Mesothelial cell of epicardium (in vitro differentiated cells): ENCODE measurements at regions not wholly inside any gene's neighbourhood (a gene's known extent, or its start where the extent isn't known, plus 50 kb on each side); places are given as distances from the start of the nearest gene placed in this dataset.

Experiments
- DNase-seq, 2 experiments: peaks; one replicate each; pipeline ENCODE4 v3.0.0; 2021; ENCODE audit warnings: low spot score in 2 of 2; ENCODE audit not compliant: unreplicated experiment in 2 of 2
- H3K27ac Mint-ChIP-seq: 2 replicates; pipeline ENCODE4 v1.8.0; 2021; ENCODE audit warnings: mixed read lengths
- H3K27me3 Mint-ChIP-seq: 2 replicates; pipeline ENCODE4 v1.8.0; 2021; ENCODE audit warnings: low read depth, mixed read lengths
- H3K36me3 Mint-ChIP-seq: 2 replicates; pipeline ENCODE4 v1.8.0; 2021; ENCODE audit warnings: mixed read lengths
- H3K4me1 Mint-ChIP-seq: 2 replicates; pipeline ENCODE4 v1.8.0; 2021; ENCODE audit warnings: mixed read lengths
- H3K4me3 Mint-ChIP-seq: 2 replicates; pipeline ENCODE4 v1.8.0; 2021; ENCODE audit warnings: mild to moderate bottlenecking, moderate library complexity, mixed read lengths
- H3K9me3 Mint-ChIP-seq: 2 replicates; pipeline ENCODE4 v1.8.0; 2021; ENCODE audit warnings: mixed read lengths
- CTCF ChIP-seq: fragments of 200-600 bp; sonication (generic); IDR thresholded peaks from one replicate; pipeline ENCODE4 v1.5.0; 2021; ENCODE audit warnings: antibody characterized with exemption; ENCODE audit not compliant: unreplicated experiment

GRCh38 chr6:109269057-109269456 lies 113.2 kb downstream of the CD164 start:
- Mint-ChIP-seq H3K36me3 (peaks cover 17% of the 10 kb centered on the region), H3K9me3 (peaks cover 20% of the 10 kb centered on the region), H3K27me3 (no peaks in the 10 kb centered on the region), H3K4me1 (no peaks in the 10 kb centered on the region), H3K4me3 (no peak overlapping the region), H3K27ac (no peak overlapping the region)
- no peak for DNase-seq
- TF ChIP-seq CTCF, result no peak

- Mint-ChIP-seq H3K4me1 (peaks cover 1% of the 10 kb centered on the region), H3K9me3 (peaks cover 20% of the 10 kb centered on the region), H3K4me3 (no peak overlapping the region), H3K27me3 (no peaks in the 10 kb centered on the region), H3K27ac (no peak overlapping the region), H3K36me3 (peaks cover 15% of the 10 kb centered on the region)
- no peak for TF ChIP-seq CTCF
- no peak for DNase-seq
Measured at GRCh38 chr6:109265530-109265929, 116.7 kb downstream of the CD164 start.

GRCh38 chr6:109263873-109264700 lies 118.2 kb downstream of the CD164 start:
- TF ChIP-seq CTCF, result no peak
- DNase-seq, result no peak
- H3K36me3 Mint-ChIP-seq, result peaks cover 9% of the 10 kb centered on the region
- peaks cover 13% of the 10 kb centered on the region for H3K9me3 Mint-ChIP-seq
- H3K27me3 Mint-ChIP-seq, result no peaks in the 10 kb centered on the region
- H3K27ac Mint-ChIP-seq, result no peak overlapping the region
- H3K4me1 Mint-ChIP-seq, result peaks cover 2% of the 10 kb centered on the region
- no peak overlapping the region for H3K4me3 Mint-ChIP-seq

GRCh38 chr6:109262261-109262660 lies 120.0 kb downstream of the CD164 start:
- Mint-ChIP-seq H3K36me3 (peaks cover 5% of the 10 kb centered on the region), H3K4me1 (peaks cover 2% of the 10 kb centered on the region), H3K4me3 (no peak overlapping the region), H3K27me3 (no peaks in the 10 kb centered on the region), H3K27ac (no peak overlapping the region), H3K9me3 (peaks cover 8% of the 10 kb centered on the region)
- TF ChIP-seq CTCF, result no peak
- no peak for DNase-seq

- TF ChIP-seq CTCF, result no peak
Measured at GRCh38 chr6:109261811-109262210, 120.5 kb downstream of the CD164 start.

More at GRCh38 chr6:109261811-109262210, 120.5 kb downstream of the CD164 start:
- Mint-ChIP-seq H3K36me3 (peaks cover 3% of the 10 kb centered on the region), H3K4me3 (no peak overlapping the region), H3K27me3 (no peaks in the 10 kb centered on the region), H3K27ac (no peak overlapping the region), H3K4me1 (peaks cover 2% of the 10 kb centered on the region), H3K9me3 (peaks cover 4% of the 10 kb centered on the region)
- DNase-seq, result no peak
